ENCODE measurements at regions not wholly inside any gene's neighbourhood (a gene's known extent, or its start where the extent isn't known, plus 50 kb on each side); places are given as distances from the start of the nearest gene placed in this dataset.

- Histone ChIP-seq H3K79me2 (ENCODE audit: insufficient read depth, low read depth, low read length) (no peaks in the 10 kb centered on the region), H2AFZ (ENCODE audit: low read length) (no peak overlapping the region), H3K4me1 (ENCODE audit: insufficient read depth, low read length, poor library complexity, severe bottlenecking) (no peaks in the 10 kb centered on the region), H3K36me3 (ENCODE audit: insufficient read depth, low read length) (no peaks in the 10 kb centered on the region), H3K9me2 (ENCODE audit: insufficient read depth, low read length) (no peaks in the 10 kb centered on the region), H3K27ac (ENCODE audit: low read depth, low read length, poor library complexity, severe bottlenecking) (no peak overlapping the region), H4K20me1 (ENCODE audit: insufficient read depth, low read length) (no peaks in the 10 kb centered on the region), H3K9me3 (ENCODE audit: low read length) (no peaks in the 10 kb centered on the region), H3K4me3 (ENCODE audit: low read depth, low read length, poor library complexity, severe bottlenecking) (no peak overlapping the region), H3K4me2 (ENCODE audit: low read length) (no peak overlapping the region)
- TF ChIP-seq EZH2phosphoT487 (IDR thresholded peaks at IDR 0.05; ENCODE audit: borderline replicate concordance, low read depth, low read length) (no peak), CTCF (conservative IDR thresholded peaks at IDR 0.05; ENCODE audit: low read length) (no peak)
- intact Hi-C loops (cut with micrococcal nuclease; ENCODE audit: unreplicated experiment): no loop called here
- no TSS peak for BruUV-seq (replicated peaks)
- ChIA-PET POLR2A (no interaction called here), CTCF (ENCODE audit: unreplicated experiment) (no interaction called here)
- DNase-seq (ENCODE audit: low spot score): no peak
These were observed 250.6 kb upstream of the NDST3 start for GRCh38 chr4:117783716-117784115.

GRCh38 chr4:117784266-117784665 lies 250.0 kb upstream of the NDST3 start:
- H3K9me3 ChIP-seq (ENCODE audit: low read length): no peaks in the 10 kb centered on the region
- no TSS peak for BruUV-seq (replicated peaks)
- H2AFZ ChIP-seq (ENCODE audit: low read length): no peak overlapping the region
- DNase-seq (ENCODE audit: low spot score): no peak
- H3K4me3 ChIP-seq (ENCODE audit: low read depth, low read length, poor library complexity, severe bottlenecking): no peak overlapping the region
- ChIA-PET CTCF (ENCODE audit: unreplicated experiment) (no interaction called here), POLR2A (no interaction called here)
- no peaks in the 10 kb centered on the region for H3K79me2 ChIP-seq (ENCODE audit: insufficient read depth, low read depth, low read length)
- no peaks in the 10 kb centered on the region for H3K4me1 ChIP-seq (ENCODE audit: insufficient read depth, low read length, poor library complexity, severe bottlenecking)
- TF ChIP-seq CTCF (conservative IDR thresholded peaks at IDR 0.05; ENCODE audit: low read length) (no peak), EZH2phosphoT487 (IDR thresholded peaks at IDR 0.05; ENCODE audit: borderline replicate concordance, low read depth, low read length) (no peak)
- H3K27ac ChIP-seq (ENCODE audit: low read depth, low read length, poor library complexity, severe bottlenecking): no peak overlapping the region
- H3K4me2 ChIP-seq (ENCODE audit: low read length): no peak overlapping the region
- no peaks in the 10 kb centered on the region for H3K9me2 ChIP-seq (ENCODE audit: insufficient read depth, low read length)
- H3K36me3 ChIP-seq (ENCODE audit: insufficient read depth, low read length): no peaks in the 10 kb centered on the region
- intact Hi-C loops (cut with micrococcal nuclease; ENCODE audit: unreplicated experiment): no loop called here
- no peaks in the 10 kb centered on the region for H4K20me1 ChIP-seq (ENCODE audit: insufficient read depth, low read length)

GRCh38 chr4:117786566-117786965 lies 247.7 kb upstream of the NDST3 start:
- no peak overlapping the region for H3K4me3 ChIP-seq (ENCODE audit: low read depth, low read length, poor library complexity, severe bottlenecking)
- CTCF ChIA-PET (ENCODE audit: unreplicated experiment): no interaction called here

More at GRCh38 chr4:117786566-117786965, 247.7 kb upstream of the NDST3 start:
- TF ChIP-seq EZH2phosphoT487 (IDR thresholded peaks at IDR 0.05; ENCODE audit: borderline replicate concordance, low read depth, low read length): no peak
- TF ChIP-seq CTCF (conservative IDR thresholded peaks at IDR 0.05; ENCODE audit: low read length): no peak
- BruUV-seq (replicated peaks): no TSS peak
- intact Hi-C loops (cut with micrococcal nuclease; ENCODE audit: unreplicated experiment): no loop called here
- no peaks in the 10 kb centered on the region for H3K9me2 ChIP-seq (ENCODE audit: insufficient read depth, low read length)
- POLR2A ChIA-PET: interaction anchor here (0.6 to 1.0 kb wide), 2 partner anchors 9 to 1055 kb away, joined by 3 to 4 read pairs; no protein-coding TSS in a partner anchor
- no peak overlapping the region for H2AFZ ChIP-seq (ENCODE audit: low read length)
- H3K79me2 ChIP-seq (ENCODE audit: insufficient read depth, low read depth, low read length): no peaks in the 10 kb centered on the region
- H3K27ac ChIP-seq (ENCODE audit: low read depth, low read length, poor library complexity, severe bottlenecking): no peak overlapping the region
- H4K20me1 ChIP-seq (ENCODE audit: insufficient read depth, low read length): no peaks in the 10 kb centered on the region
- no peaks in the 10 kb centered on the region for H3K4me1 ChIP-seq (ENCODE audit: insufficient read depth, low read length, poor library complexity, severe bottlenecking)
- no peaks in the 10 kb centered on the region for H3K36me3 ChIP-seq (ENCODE audit: insufficient read depth, low read length)
- H3K4me2 ChIP-seq (ENCODE audit: low read length): no peak overlapping the region
- H3K9me3 ChIP-seq (ENCODE audit: low read length): no peaks in the 10 kb centered on the region
- no peak for DNase-seq (ENCODE audit: low spot score)
